H1 (cell line): ENCODE measurements at regions not wholly inside any gene's neighbourhood (a gene's known extent, or its start where the extent isn't known, plus 50 kb on each side); places are given as distances from the start of the nearest gene placed in this dataset.

ENCODE experiments used
- CREB1 ChIP-seq: IDR thresholded peaks from 2 replicates; pipeline ENCODE4 v1.6.1; 2012; ENCODE audit warnings: inconsistent platforms
- GABPA ChIP-seq: IDR thresholded peaks from 2 replicates; pipeline ENCODE4 v1.6.1; 2011; ENCODE audit warnings: mild to moderate bottlenecking, low read length, moderate library complexity, borderline replicate concordance; ENCODE audit not compliant: insufficient read depth
- SAP30 ChIP-seq: fragments of 300-600 bp; sonication (generic); IDR thresholded peaks from 2 replicates; pipeline ENCODE4 v1.7.1; 2012; ENCODE audit warnings: low read length, moderate library complexity, mild to moderate bottlenecking, inconsistent platforms; ENCODE audit not compliant: insufficient read depth, insufficient replicate concordance

- TF ChIP-seq GABPA (no peak), CREB1 (no peak), SAP30 (no peak)
Observed at GRCh38 chr21:26368591-26369320, 198.2 kb upstream of the APP start (continued).
